H1 (cell line): ENCODE measurements at regions not wholly inside any gene's neighbourhood (a gene's known extent, or its start where the extent isn't known, plus 50 kb on each side); places are given as distances from the start of the nearest gene placed in this dataset.

Source experiments
- CTCF ChIA-PET: fragments of 300-600 bp; sonication (Branson Sonifier 250); formaldehyde crosslinking; loops from one replicate; lab custom pipeline; 2021; ENCODE audit not compliant: partially characterized antibody; lab: Charles Lee
- POLR2A ChIA-PET: fragments of 300-600 bp; sonication (Branson Sonifier 250); formaldehyde crosslinking; loops from one replicate; lab custom pipeline; 2021; ENCODE audit warnings: inconsistent platforms; ENCODE audit not compliant: partially characterized antibody; lab: Charles Lee
- DNase-seq, 2 experiments: peaks; one replicate each; pipeline versions ENCODE4 v3.0.0 to v3.0.0-alpha.2; 2010 to 2022; ENCODE audit warnings: low spot score in 2 of 2, low read depth in 1 of 2, mixed read lengths in 1 of 2
- FAIRE-seq: peaks from 2 replicates; lab custom pipeline; 2011; peaks lifted over from hg19 to GRCh38; lab: Jason Lieb, UNC
- H2AFZ ChIP-seq: 2 replicates; pipeline ENCODE4 v1.8.1; 2012; ENCODE audit warnings: low read length, inconsistent platforms
- H2AK5ac ChIP-seq: 2 replicates; pipeline ENCODE4 v1.6.1; 2013; ENCODE audit warnings: low read depth, low read length
- H2BK120ac ChIP-seq: replicated peaks from 2 replicates; pipeline ENCODE3; 2013; ENCODE audit warnings: low read depth, low read length, inconsistent platforms
- H2BK12ac ChIP-seq: 2 replicates; pipeline ENCODE4 v1.6.1; 2013; ENCODE audit warnings: low read depth, low read length
- H2BK15ac ChIP-seq: 2 replicates; pipeline ENCODE4 v1.6.1; 2013; ENCODE audit warnings: low read length
- H2BK20ac ChIP-seq: 2 replicates; pipeline ENCODE4 v1.6.1; 2013; ENCODE audit warnings: low read length
- H2BK5ac ChIP-seq: 2 replicates; pipeline ENCODE4 v1.6.1; 2013; ENCODE audit warnings: low read depth, low read length
- H3K14ac ChIP-seq: 2 replicates; pipeline ENCODE4 v1.6.1; 2013; ENCODE audit warnings: inconsistent platforms; ENCODE audit not compliant: insufficient read length
- H3K18ac ChIP-seq: 2 replicates; pipeline ENCODE4 v1.6.1; 2013; ENCODE audit warnings: low read length; ENCODE audit errors: extremely low read depth
- H3K23ac ChIP-seq: 2 replicates; pipeline ENCODE4 v1.6.1; 2013; ENCODE audit warnings: inconsistent platforms; ENCODE audit not compliant: insufficient read length
- H3K23me2 ChIP-seq: 2 replicates; pipeline ENCODE4 v1.6.1; 2013; ENCODE audit warnings: low read depth, low read length
- H3K27ac ChIP-seq: 2 replicates; pipeline ENCODE4 v1.6.1; 2011; ENCODE audit warnings: low read depth, low read length, inconsistent platforms
- H3K27me3 ChIP-seq, 4 experiments: replicated peaks in 1 of 4; 1 replicate in 1 of 4; 2 replicates in 3 of 4; pipeline versions ENCODE4 v1.6.1 to v1.8.1; 2011 to 2013; ENCODE audit warnings: low read length in 3 of 4, mild to moderate bottlenecking in 3 of 4, inconsistent platforms in 2 of 4, mixed read lengths in 2 of 4, moderate library complexity in 1 of 4; ENCODE audit not compliant: control insufficient read depth in 3 of 4, insufficient read depth in 3 of 4; ENCODE audit errors: extremely low read depth in 1 of 4
- H3K36me3 ChIP-seq, 4 experiments: 2 replicates each; pipeline versions ENCODE4 v1.6.1 to v1.8.1; 2011 to 2013; ENCODE audit warnings: mild to moderate bottlenecking in 4 of 4, low read length in 3 of 4, moderate library complexity in 2 of 4, control low read depth in 1 of 4, inconsistent platforms in 1 of 4; ENCODE audit not compliant: insufficient read depth in 4 of 4, control insufficient read depth in 2 of 4
- H3K4ac ChIP-seq: replicated peaks from 2 replicates; pipeline ENCODE3; 2013; ENCODE audit warnings: low read length, low read depth, mixed read lengths, inconsistent platforms; ENCODE audit not compliant: insufficient read length
- H3K4me1 ChIP-seq, 4 experiments: replicated peaks in 1 of 4; 1 replicate in 1 of 4; 2 replicates in 3 of 4; pipeline versions ENCODE4 v1.6.1 to v1.8.1; 2011 to 2013; ENCODE audit warnings: low read length in 3 of 4, inconsistent platforms in 2 of 4, mixed read lengths in 1 of 4; ENCODE audit not compliant: insufficient read depth in 4 of 4, control insufficient read depth in 3 of 4
- H3K4me2 ChIP-seq, 2 experiments: 2 replicates each; pipeline versions ENCODE4 v1.6.1 to v1.8.1; 2011 to 2013; ENCODE audit warnings: low read depth in 2 of 2, low read length in 2 of 2, control low read depth in 1 of 2, inconsistent platforms in 1 of 2, mild to moderate bottlenecking in 1 of 2; ENCODE audit not compliant: insufficient read depth in 1 of 2
- H3K4me3 ChIP-seq, 4 experiments: fragments of 200-600, 300-600 bp in 1 of 4; sonication (generic), shearing (Covaris generic), sonication (Bioruptor Twin) in 1 of 4; 2 replicates each; pipeline versions ENCODE4 v1.5.1 to v1.8.1; 2011 to 2016; ENCODE audit warnings: low read length in 4 of 4, low read depth in 3 of 4, control low read depth in 2 of 4, inconsistent platforms in 2 of 4, mild to moderate bottlenecking in 2 of 4, mixed read lengths in 1 of 4, moderate library complexity in 1 of 4; ENCODE audit not compliant: insufficient read depth in 2 of 4; ENCODE audit errors: extremely low read depth in 1 of 4
- H3K56ac ChIP-seq: replicated peaks from 2 replicates; pipeline ENCODE3; 2013; ENCODE audit warnings: low read depth, mild to moderate bottlenecking, mixed read lengths, low read length, inconsistent platforms; ENCODE audit not compliant: insufficient read length
- H3K79me1 ChIP-seq: 2 replicates; pipeline ENCODE4 v1.6.1; 2013; ENCODE audit warnings: low read depth, low read length, control low read depth
- H3K79me2 ChIP-seq, 2 experiments: 2 replicates each; pipeline versions ENCODE4 v1.6.1 to v1.8.1; 2012 to 2013; ENCODE audit warnings: low read length in 2 of 2, mild to moderate bottlenecking in 2 of 2, inconsistent platforms in 1 of 2; ENCODE audit not compliant: insufficient read depth in 2 of 2, control insufficient read depth in 1 of 2
- H3K9ac ChIP-seq, 4 experiments: replicated peaks in 1 of 4; 1 replicate in 1 of 4; 2 replicates in 3 of 4; pipeline versions ENCODE4 v1.6.1 to v1.8.1; 2011 to 2013; ENCODE audit warnings: low read depth in 3 of 4, low read length in 3 of 4, control low read depth in 2 of 4, mild to moderate bottlenecking in 2 of 4, moderate library complexity in 2 of 4, inconsistent platforms in 1 of 4; ENCODE audit errors: extremely low read depth in 1 of 4
- H3K9me3 ChIP-seq, 2 experiments: 2 replicates each; pipeline versions ENCODE4 v1.6.1 to v1.8.1; 2012 to 2013; ENCODE audit warnings: mild to moderate bottlenecking in 2 of 2, moderate library complexity in 2 of 2, control low read depth in 1 of 2, inconsistent platforms in 1 of 2, low read depth in 1 of 2, low read length in 1 of 2, mixed read lengths in 1 of 2; ENCODE audit not compliant: insufficient read depth in 2 of 2
- H4K20me1 ChIP-seq, 2 experiments: replicated peaks in 1 of 2; 2 replicates each; pipeline versions ENCODE3 to v1.8.1; 2011 to 2013; ENCODE audit warnings: inconsistent platforms in 2 of 2, low read length in 2 of 2, mild to moderate bottlenecking in 1 of 2; ENCODE audit not compliant: insufficient read depth in 2 of 2, control insufficient read depth in 1 of 2
- H4K5ac ChIP-seq: 2 replicates; pipeline ENCODE4 v1.6.1; 2013; ENCODE audit warnings: low read length, low read depth, mixed read lengths, inconsistent platforms; ENCODE audit not compliant: insufficient read length
- H4K8ac ChIP-seq: 2 replicates; pipeline ENCODE4 v1.8.0; 2013; ENCODE audit warnings: mild to moderate bottlenecking, moderate library complexity, low read length, inconsistent platforms; ENCODE audit not compliant: insufficient read depth; ENCODE audit errors: extremely low read depth
- H4K91ac ChIP-seq: replicated peaks from 2 replicates; pipeline ENCODE3; 2013; ENCODE audit warnings: low read length, mixed read lengths, inconsistent platforms; ENCODE audit not compliant: insufficient read length
- ASH2L ChIP-seq: fragments of 200-600, 300-600 bp; sonication (generic); IDR thresholded peaks from one replicate; pipeline ENCODE4 v1.7.1; 2017; ENCODE audit warnings: low read length
- BRCA1 ChIP-seq: IDR thresholded peaks from 2 replicates; pipeline ENCODE4 v1.6.1; 2012; ENCODE audit warnings: low read depth, low read length, improper control_type of control experiment
- CBX5 ChIP-seq: fragments of 300-800, 300-1000 bp; sonication (generic); IDR thresholded peaks from 2 replicates; pipeline ENCODE4 v1.7.1; 2016; ENCODE audit warnings: antibody characterized with exemption, low read length, low read depth
- EGR1 ChIP-seq: IDR thresholded peaks from 2 replicates; pipeline ENCODE4 v1.6.1; 2011; ENCODE audit warnings: low read depth, low read length, borderline replicate concordance
- KDM4A ChIP-seq: IDR thresholded peaks from one replicate; pipeline ENCODE4 v1.7.1; 2012; ENCODE audit warnings: low read depth, mild to moderate bottlenecking, moderate library complexity, low read length, inconsistent platforms; ENCODE audit not compliant: severe bottlenecking
- TCF12 ChIP-seq: IDR thresholded peaks from 2 replicates; pipeline ENCODE4 v1.6.1; 2011; ENCODE audit warnings: low read depth, mild to moderate bottlenecking, low read length
- TF ChIP-seq, protein P1 (sequence below): IDR thresholded peaks from 2 replicates; pipeline ENCODE4 v1.6.1; 2011; ENCODE audit warnings: low read depth, mild to moderate bottlenecking, low read length; ENCODE audit not compliant: insufficient read depth

DNA sequence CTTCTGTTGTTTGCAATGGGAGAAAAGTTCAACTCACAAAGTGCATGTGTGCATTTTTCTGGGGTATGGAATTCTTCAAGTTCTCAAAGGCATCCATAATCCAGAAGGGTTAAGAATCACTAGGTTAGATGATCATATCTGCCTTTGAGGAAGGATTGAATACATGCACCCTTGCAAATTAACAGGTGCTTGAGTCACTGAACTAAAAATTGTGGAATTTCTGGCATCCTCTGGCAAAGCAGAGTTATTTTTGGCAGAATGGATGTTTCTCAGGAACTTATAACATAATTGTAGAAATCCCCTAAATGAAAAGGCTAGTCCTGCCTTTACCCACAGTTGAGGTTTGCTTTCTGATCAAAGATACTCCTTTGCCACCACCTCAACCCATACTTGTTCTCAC lies 136.5 kb upstream of the DYRK2 start:
- CTCF ChIA-PET = interaction anchor here (0.9 to 1.9 kb wide), 2 partner anchors 10 to 13 kb away, joined by 3 to 5 read pairs; no protein-coding TSS in a partner anchor
- no peak overlapping the region for H3K18ac ChIP-seq
- H3K14ac ChIP-seq = no peak overlapping the region
- 0 out of 2 replicates have a peak overlapping the region, but pooled peaks have one; percentile 51 for H2AFZ ChIP-seq
- DNase-seq (no peak), FAIRE-seq (no peak)
- no peaks in the 10 kb centered on the region for H3K27me3 ChIP-seq
- POLR2A ChIA-PET = interaction anchor here (1.3 kb wide), 1 partner anchor 10 kb away, joined by 4 read pairs; no protein-coding TSS in a partner anchor
- H4K20me1 ChIP-seq = no peaks in the 10 kb centered on the region
- no peak overlapping the region for H4K5ac ChIP-seq
- no peaks in the 10 kb centered on the region for H3K79me2 ChIP-seq
- no peak overlapping the region for H3K4me2 ChIP-seq
- no peak overlapping the region for H3K9ac ChIP-seq
- no peak overlapping the region for H2BK15ac ChIP-seq
- no peaks in the 10 kb centered on the region; the same call in 1 of the 2 replicates for H3K23me2 ChIP-seq
- no peak overlapping the region for H3K56ac ChIP-seq
- H2AK5ac ChIP-seq = no peak overlapping the region
- peaks cover 0 to 2% (median under 1%) of the 10 kb centered on the region in 4 experiments; a peak in 2 of 7 replicates for H3K4me1 ChIP-seq
- H3K36me3 ChIP-seq = no peaks in the 10 kb centered on the region
- TF ChIP-seq EGR1 (no peak), ASH2L (no peak), TCF12 (no peak), KDM4A (no peak), BRCA1 (no peak), CBX5 (no peak)
- TF ChIP-seq, protein P1, sequence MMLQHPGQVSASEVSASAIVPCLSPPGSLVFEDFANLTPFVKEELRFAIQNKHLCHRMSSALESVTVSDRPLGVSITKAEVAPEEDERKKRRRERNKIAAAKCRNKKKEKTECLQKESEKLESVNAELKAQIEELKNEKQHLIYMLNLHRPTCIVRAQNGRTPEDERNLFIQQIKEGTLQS = no peak
- H3K27ac ChIP-seq = no peak overlapping the region
- no peak overlapping the region for H3K4ac ChIP-seq
- no peak overlapping the region for H2BK5ac ChIP-seq
- H2BK120ac ChIP-seq = no peak overlapping the region
- no peaks in the 10 kb centered on the region for H3K79me1 ChIP-seq
- H4K91ac ChIP-seq = no peak overlapping the region
- no peaks in the 10 kb centered on the region for H3K9me3 ChIP-seq
- no peak overlapping the region for H4K8ac ChIP-seq
- H3K23ac ChIP-seq = no peak overlapping the region
- H3K4me3 ChIP-seq = no peak overlapping the region
- H2BK12ac ChIP-seq = no peak overlapping the region
- no peak overlapping the region for H2BK20ac ChIP-seq
